GM21447 (cell line): ENCODE measurements at regions not wholly inside any gene's neighbourhood (a gene's known extent, or its start where the extent isn't known, plus 50 kb on each side); places are given as distances from the start of the nearest gene placed in this dataset.
"Not testable (repeated sequence)": the region's sequence is repeated elsewhere in the genome, so short reads cannot be mapped to it uniquely, and the experiment has no call there.

ENCODE experiments used
- ATAC-seq: cut with Tn5 transposase; IDR thresholded peaks from one replicate; pipeline ENCODE4 v1.9.1; 2021; ENCODE audit not compliant: unreplicated experiment

- ATAC-seq = no peak
Observed at GRCh38 chr10:65183236-65183635, 1662.0 kb downstream of the REEP3 start.

- not testable (repeated sequence) for ATAC-seq
Observed at GRCh38 chr10:65186668-65187067, 1665.5 kb downstream of the REEP3 start.

GRCh38 chr10:65194126-65194525 lies 1672.9 kb downstream of the REEP3 start:
- no peak for ATAC-seq

- no peak for ATAC-seq
Observed at GRCh38 chr10:65194555-65194954, 1673.4 kb downstream of the REEP3 start.

GRCh38 chr10:65196111-65196510 lies 1674.9 kb downstream of the REEP3 start:
- no peak for ATAC-seq

GRCh38 chr10:65197935-65198334 lies 1676.7 kb downstream of the REEP3 start:
- ATAC-seq = no peak

GRCh38 chr10:65201491-65201890 lies 1680.3 kb downstream of the REEP3 start:
- ATAC-seq = no peak

GRCh38 chr10:65204999-65205398 lies 1683.8 kb downstream of the REEP3 start:
- ATAC-seq = no peak

GRCh38 chr10:65213170-65213569 lies 1692.0 kb downstream of the REEP3 start:
- ATAC-seq = no peak

GRCh38 chr10:65219444-65219843 lies 1698.2 kb downstream of the REEP3 start:
- ATAC-seq = no peak

GRCh38 chr10:65231148-65231547 lies 1694.7 kb upstream of the LRRTM3 start:
- no peak for ATAC-seq

GRCh38 chr10:65234261-65234660 lies 1691.6 kb upstream of the LRRTM3 start:
- no peak for ATAC-seq

GRCh38 chr10:65235266-65235665 lies 1690.6 kb upstream of the LRRTM3 start:
- no peak for ATAC-seq

GRCh38 chr10:65235846-65236245 lies 1690.0 kb upstream of the LRRTM3 start:
- ATAC-seq = no peak

- no peak for ATAC-seq
Observed at GRCh38 chr10:65265451-65265954, 1660.3 kb upstream of the LRRTM3 start.

- not testable (repeated sequence) for ATAC-seq
Observed at GRCh38 chr10:65269551-65269950, 1656.3 kb upstream of the LRRTM3 start.

- no peak for ATAC-seq
Observed at GRCh38 chr10:65270969-65271368, 1654.9 kb upstream of the LRRTM3 start.

GRCh38 chr10:65273115-65273514 lies 1652.7 kb upstream of the LRRTM3 start:
- ATAC-seq = no peak

GRCh38 chr10:65275296-65275695 lies 1650.5 kb upstream of the LRRTM3 start:
- ATAC-seq = no peak

- ATAC-seq = no peak
Observed at GRCh38 chr10:65284495-65285041, 1641.3 kb upstream of the LRRTM3 start.

GRCh38 chr10:65285726-65286125 lies 1640.1 kb upstream of the LRRTM3 start:
- not testable (repeated sequence) for ATAC-seq

- ATAC-seq = no peak
Observed at GRCh38 chr10:65291286-65291685, 1634.5 kb upstream of the LRRTM3 start.

- ATAC-seq = no peak
Observed at GRCh38 chr10:65292551-65292950, 1633.3 kb upstream of the LRRTM3 start.
